Stimulated activated CD8-positive, alpha-beta memory T cell treated with anti-CD3 and anti-CD28 coated beads, Interleukin-15, amount 100 ng/mL, for 24 hours (primary cell): ENCODE measurements at regions not wholly inside any gene's neighbourhood (a gene's known extent, or its start where the extent isn't known, plus 50 kb on each side); places are given as distances from the start of the nearest gene placed in this dataset.

Source experiments
- DNase-seq: peaks from one replicate; pipeline ENCODE4 v3.0.0-alpha.2; 2020; ENCODE audit warnings: low read depth

DNA sequence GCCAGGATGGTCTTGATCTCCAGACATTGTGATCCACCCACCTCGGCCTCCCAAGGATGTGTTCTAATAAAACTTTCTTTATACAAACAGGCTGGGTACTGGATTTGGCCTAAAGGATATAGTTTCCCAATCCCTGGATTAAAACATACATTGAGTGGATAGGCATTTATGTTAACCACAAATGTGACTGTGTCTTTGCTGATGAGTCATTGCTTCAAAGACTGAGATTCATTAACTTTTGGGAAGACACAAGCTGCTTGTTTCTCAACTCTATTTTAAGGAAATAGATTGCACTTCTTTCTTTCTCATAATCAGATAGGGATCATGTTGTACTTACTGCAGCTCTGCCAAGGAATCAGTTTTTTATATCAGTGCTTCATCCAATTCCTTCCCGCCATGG is 131.3 kb upstream of the AGA start:
- no peak for DNase-seq

DNA sequence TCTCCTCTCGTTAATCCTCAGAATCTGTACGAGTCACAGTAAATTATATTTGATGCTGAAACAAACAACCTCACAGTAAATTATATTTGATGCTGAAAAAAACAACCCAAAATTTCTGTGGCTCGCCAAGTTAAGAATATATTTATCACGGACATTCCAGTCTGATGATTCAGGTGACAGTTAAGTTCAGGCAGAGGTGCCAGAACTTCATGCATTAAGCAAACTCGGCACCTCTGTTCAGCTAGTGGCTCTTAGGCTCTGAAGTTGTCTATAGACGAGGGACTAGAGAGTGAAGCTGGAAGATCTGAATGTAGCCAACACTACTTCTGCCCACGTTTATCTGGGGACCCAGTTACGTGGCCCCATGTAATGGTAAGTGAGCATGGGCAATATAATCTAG is 132.2 kb upstream of the AGA start:
- no peak for DNase-seq

DNA sequence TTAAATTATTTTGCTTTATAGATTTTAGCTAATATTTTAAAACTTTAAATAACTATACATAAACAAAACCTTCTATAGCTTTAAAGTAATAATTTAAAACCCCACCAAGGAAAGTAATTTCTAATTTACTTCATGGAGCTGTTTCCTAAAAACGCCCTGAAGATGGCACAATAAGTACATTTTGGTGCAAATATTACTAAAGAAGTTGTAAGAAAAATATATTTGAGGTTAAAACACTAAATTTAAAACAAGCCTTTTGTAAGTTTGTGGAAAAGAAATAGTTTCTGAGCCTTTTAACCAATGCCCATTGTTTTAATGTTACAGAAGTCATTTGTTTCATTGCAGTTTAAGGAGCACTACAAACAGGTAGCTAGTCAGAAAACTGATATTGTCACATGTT is 137.4 kb upstream of the AGA start:
- DNase-seq = no peak

DNA sequence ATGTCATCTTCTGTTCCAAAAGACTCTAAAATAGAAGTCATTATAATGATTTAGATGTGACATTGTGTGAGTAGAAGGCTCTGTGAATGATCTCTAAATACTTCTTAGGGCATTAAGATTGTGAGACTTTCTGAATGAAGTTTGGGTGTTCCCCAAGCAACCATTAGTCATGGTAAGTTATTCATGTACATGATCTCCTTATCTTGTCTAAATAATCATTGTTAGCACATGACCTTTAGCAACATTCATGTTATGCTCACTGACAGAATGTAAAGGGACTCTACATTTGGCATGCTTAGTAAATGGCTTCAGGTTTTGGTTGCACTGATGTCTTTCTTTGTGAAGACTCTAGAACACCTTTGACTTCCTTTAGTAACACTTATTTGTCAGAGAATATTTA is 140.8 kb upstream of the AGA start:
- no peak for DNase-seq

DNA sequence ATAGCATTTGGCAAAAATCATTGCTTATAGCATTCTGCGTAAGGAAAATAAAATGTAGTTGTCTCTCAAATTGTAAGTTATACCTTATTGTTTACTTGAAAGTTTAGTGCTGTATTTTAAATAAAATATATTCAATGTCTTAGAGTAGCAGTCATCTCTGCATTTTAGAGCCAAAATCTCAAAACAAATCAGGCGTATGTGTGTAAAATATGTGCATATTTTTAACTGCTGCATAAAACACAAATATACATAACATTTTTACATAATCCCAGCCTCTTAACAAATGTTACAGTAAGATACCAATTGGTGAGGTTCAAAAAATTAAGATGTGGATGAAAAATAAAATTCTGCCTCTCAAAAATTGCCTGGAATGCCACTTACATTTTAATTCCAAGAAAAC is 145.8 kb upstream of the AGA start:
- DNase-seq = no peak

DNA sequence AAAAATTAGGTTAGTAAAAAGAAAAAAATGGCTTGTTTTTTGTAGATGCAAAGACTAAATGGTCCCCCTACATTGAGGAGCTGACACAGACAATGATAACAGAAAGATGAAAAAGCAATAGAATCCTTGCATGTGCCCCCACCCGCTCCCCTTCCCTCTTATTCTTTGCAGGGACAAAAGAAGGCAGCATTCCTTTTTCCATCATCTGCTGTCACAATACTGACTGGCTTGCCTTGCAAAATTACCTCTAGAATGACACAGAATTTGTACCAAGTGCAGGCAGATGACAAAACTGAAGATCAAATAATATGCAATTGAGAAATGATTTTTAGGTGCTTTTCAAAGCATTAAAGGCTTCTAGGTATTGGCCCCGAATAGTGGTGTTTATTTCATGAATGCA is 153.1 kb upstream of the AGA start:
- no peak for DNase-seq

DNA sequence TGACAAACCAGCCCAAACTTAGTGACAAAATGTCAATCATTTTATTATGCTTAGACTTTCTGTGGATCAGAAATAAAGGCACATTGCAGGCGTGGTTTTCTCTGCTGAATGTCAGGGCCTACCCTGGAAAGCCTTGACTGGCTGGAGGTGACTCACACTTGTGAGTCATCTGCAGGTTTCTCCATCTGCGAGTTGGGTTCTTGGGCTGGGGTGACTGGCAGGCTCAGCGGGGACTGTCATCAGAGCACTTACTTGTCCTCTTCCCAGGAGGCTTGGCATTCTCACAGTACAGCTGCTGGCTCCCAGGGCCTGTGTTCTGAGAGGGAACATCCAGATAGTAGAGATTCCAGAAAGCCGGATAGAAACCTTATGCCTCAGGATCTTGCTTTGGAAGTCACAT is 153.8 kb upstream of the AGA start:
- DNase-seq = no peak

DNA sequence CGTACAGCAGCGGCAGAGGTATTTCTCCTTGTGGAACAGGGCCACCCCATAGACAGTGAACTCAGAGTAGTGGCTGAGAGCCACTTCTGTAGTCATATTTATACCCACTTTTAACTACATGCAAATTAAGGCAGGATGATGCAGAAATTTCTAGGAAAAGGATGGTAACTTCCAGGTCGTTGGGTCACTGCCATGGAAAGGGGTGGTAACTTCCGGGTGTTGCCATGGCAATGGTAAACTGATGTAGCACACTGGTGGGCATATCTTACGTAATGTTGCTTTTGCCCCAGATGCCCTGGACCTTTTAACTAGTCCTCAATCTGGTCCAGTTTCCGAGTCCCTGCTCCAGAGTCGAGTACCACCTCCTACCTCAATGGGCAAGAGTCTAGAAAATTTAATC is 154.8 kb upstream of the AGA start:
- DNase-seq = no peak

DNA sequence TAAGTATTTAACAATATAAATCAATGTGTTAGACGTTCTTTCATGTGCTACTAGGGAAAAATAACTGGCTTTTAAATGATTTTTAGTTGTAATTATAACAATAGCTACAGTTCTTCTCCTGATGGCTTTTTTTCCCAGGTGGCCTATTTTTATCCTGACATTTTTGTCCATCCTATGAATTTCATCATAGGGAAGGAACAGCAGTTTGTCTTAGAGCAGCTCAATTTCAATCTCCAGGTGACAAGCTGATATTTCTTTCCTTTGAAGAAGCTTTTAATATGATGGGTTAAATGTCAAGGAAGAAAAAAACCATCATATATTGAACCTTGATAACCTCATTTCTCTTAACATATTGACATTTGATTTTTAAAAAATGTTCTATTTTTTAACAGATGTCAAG is 163.0 kb upstream of the AGA start:
- no peak for DNase-seq

DNA sequence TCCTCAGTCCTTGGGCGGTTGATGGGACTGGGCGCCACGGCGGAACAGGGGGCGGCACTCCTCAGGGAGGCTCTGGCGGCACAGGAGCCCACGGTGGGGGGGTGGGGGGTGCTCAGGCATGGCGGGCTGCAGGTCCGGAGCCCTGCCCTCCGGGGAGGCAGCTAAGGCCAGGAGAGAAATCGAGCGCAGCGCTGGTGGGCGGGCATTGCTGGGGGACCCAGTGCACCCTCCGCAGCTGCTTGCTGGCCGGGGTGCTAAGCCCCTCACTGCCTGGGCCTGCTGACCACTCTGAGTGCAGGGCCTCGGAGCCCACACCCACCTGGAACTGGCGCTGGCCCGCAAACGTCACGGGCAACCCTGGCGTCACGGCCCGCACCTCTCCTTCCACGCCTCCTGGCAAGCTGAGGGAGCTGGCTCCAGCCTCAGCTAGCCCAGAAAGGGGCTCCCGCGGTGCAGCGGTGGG is 164.9 kb upstream of the AGA start:
- DNase-seq = no peak

DNA sequence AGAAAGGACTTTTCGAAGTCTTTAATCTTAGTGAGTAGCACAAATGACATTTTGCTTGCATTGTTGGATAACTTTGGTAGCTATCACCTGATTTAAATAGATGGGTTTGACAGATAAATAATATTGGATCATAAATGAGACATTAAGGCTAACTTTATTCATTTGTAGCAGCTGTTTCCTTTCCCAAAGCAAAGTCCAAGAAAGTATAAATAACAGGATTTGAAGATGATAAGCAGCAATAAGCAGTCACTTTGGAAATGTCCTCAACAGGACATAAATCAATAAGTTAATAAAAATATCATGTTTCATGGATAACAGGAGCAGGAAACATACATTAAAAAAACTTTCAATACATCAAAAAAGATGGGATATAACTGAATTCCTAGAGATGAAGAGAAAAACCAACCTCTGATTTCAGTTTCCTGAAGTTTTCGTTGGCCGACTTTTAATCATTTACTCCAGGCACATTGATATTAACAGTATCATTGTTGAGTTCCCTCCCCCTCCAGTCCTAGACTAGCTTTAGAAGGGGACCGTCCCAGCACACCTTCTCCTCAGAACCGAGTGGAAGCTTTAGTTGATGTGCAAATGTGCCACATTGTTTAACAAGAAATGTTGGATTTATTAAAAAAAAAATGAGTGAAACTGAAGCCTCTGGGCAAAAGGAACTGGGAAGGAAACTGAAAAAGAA is 169.9 kb upstream of the AGA start:
- DNase-seq = no peak

DNA sequence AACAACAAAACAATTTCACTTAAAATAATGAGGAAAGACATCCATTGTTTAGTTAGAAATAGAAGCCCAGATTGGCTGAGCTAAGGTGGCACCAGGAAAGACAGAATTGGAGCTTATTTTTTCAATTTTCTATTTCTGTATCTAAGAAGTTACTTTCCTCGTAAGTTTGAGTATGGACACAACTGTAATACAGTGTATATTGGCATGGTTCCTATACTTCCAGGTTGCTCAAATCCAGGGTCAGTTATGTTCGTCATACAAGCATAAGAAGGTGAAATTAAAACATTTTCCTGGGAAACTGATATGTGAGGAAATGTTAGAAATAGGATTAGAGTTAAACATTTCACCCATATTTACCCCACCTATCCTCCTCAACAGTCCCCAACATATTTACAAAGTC is 170.4 kb upstream of the AGA start:
- no peak for DNase-seq

DNA sequence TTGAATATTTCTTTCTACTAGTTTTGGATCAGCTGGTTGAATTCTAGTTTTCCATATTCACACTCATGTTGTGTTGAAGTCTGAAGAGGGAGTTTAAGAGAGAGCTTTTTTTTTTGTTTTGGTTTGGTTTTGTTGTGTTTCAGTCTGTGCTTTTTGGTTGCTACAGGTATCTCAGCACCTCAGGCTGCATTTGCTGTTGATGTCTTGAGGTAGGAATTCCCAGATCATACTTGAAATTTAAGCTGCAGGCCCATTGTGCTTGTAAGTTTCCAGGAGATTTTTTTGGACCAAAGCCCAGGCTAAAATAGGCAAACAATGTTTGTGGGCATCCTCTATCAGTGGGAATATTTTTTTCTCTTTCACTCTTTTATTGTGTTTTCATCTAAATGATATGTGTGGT is 190.2 kb upstream of the AGA start:
- no peak for DNase-seq

DNA sequence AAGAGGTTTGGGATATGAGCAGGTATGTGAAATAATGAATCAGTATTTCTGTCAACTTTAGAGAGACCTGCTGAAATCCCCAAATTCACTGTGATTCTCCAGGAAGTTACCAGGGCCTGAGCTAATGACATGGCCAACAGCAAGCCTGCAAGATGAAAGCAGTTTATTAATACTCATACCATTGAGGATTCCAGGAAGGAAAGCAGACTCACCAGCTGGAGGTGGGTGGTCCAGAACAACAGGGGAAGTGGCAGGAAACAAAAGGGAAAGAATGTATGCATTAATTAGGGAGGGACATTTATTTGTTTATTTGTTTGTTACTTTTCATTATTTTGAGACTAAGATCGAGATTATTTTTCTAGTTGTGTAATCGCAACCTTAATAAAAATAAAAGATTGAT is 196.6 kb upstream of the AGA start:
- DNase-seq = no peak

DNA sequence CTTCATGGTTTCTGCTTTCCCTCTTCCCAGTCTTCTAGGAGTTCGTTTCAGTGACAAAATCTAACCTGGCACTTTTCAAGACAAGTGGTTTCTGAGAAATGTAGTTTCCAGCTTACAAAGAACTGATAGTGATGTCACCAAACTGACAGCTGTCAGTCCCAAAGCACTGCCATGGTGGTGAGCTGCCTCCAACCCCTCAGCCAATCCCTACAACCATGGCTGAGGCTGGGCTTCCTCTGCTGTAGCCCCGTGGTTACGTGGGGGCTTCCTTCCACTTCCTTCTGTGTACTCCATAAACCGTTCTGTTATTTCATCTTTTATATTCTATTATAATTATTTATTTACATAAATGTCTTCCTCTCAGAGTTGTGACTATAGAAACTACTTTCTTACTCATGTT is 198.6 kb upstream of the AGA start:
- DNase-seq = no peak

DNA sequence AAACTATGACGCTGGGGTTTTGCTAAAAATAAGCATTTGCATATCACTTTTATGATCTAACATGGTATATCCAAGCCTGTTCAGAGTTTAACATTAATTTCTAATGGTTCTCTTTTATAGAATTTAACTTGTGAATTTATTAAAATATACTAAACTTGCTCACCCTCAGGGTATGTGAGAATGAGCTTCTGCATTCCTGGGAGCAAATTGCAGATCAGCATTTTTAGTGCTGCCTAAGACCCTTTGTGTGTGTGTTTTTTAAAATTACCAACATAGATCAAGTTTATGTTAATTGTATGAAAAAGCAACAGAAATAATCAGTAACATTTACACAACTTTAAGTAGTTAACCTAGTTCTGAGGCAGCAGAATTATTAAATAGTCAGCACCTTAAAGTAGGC is 218.0 kb upstream of the AGA start:
- no peak for DNase-seq

DNA sequence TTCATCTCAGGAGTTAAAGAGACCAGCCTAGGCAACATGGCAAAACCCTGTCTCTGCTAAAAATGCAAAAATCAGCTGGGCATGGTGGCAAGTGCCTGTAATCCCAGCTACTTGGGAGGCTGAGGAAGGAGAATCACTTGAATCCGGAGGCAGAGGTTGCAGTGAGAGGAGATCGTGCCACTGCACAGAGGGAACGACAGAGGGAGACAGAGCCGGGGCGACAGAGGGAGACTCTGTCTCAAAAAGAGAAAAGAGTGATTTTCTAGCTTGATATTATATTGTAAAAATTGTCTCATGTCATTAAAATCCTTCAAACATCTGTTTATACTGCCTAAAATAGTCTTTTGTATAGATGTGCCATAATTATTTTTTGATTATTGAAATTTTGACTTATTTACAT is 225.4 kb upstream of the AGA start:
- DNase-seq = no peak

DNA sequence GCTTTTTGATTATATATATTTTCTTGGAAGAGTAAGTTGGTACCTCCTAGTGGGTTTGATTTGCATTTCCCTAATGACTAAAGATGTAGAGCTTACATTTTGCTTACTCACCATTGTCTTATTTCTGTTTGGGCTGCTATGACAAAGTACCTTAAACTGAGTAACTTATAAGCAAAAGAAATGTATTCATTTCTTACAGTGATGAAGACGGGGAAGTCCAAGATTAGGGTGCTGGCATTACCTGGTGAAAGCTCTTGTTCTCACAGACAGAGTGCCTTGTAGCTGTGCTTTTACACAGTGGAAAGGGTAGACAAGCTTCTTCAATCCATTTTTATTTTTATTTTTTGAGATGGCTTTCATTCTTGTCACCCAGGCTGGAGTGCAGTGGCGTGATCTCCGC is 229.2 kb upstream of the AGA start:
- DNase-seq = no peak

DNA sequence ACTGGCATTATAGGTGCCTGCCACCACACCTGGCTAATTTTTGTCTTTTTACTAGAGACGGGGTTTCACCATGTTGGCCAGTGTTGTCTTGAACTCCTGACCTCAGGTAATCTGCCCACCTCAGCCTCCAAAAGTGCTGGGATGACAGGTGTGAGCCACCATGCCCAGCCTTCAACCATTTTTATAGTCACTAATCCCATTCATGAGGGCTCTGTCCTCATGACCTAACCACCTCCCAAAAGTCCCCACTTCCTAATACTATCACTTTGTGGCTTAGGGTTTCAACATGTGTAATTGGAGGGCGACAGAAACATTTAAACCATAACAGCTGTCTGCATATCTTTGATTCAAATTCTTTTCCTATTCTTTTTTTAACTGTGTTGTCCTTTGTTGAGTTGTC is 229.6 kb upstream of the AGA start:
- no peak for DNase-seq

DNA sequence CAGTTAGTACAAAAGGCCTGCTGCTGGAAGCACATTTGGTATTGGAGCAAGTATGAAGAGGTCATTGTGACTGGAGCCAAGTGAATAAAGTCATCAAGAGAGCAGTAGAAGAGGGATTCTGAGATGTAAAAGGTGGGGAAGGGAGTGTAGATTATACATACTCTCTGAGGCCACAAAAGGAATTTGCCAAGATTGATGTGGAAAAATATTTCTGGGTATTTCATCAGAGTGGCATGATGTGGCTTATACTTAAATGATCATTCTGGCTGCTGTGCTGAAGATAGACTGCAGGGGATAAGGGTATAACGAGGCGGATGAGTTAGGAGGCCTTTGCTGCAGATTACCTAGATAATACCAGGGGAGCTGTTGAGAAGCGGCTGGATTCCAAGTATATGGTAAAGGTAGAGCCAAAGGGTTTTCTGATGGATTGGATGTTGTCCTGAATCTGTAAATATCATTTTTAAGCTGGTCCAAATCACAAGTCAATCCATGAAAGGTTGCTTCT is 231.8 kb upstream of the AGA start:
- no peak for DNase-seq

DNA sequence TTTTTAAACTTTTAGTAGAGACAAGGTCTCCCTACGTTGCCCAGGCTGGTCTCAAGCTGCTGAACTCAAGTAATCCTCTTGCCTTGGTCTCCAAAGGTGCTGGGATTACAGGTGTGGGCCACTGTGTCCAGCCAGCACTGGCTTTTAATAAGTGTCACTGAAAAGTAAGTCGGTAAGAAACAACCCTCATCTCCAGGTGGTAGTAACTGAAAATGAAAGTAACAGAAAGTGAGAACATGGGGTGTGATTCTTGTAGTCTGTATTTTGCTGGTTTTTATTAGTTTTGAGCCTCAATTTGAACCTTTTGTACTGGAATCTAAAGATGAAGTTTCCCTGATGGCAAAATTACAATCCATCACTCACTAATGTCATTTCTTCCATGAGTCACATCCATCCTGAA is 238.1 kb upstream of the AGA start:
- DNase-seq = no peak

DNA sequence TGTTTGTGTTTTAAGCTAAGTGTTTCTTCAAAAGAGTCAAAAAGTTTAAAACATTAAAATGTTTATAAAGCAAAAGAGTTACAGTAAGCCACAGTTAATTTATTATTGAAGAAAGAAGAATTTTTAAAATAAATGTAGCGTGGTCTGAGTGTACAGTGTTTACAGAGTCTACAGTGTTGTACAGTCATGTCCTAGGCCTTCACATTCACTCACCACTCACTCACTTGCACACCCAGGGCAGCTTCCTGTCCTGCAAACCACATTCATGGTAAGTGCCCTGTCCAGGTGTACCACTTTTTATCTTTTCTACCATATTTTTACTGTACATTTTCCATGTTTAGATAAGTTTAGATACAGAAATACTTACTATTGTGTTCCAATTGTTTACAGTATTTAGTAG is 239.7 kb upstream of the AGA start:
- no peak for DNase-seq

DNA sequence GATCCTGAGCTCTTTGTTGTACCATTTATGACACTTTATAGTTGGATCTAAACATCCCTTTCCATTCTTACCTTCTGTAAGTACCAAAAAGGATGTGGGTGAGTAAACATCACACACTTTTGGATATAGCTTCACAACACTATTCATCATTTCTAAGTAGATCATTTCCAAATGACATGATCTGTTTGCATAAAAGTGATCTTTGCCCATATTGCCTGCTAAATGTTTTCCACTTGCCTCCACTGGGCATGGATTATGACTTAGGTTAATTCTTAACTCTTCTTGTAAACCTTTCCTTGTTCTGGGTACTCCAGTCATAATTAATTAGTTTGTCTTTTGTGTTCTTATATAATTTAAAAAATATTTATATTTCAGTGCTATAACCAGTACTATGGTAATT is 244.9 kb upstream of the AGA start:
- no peak for DNase-seq

DNA sequence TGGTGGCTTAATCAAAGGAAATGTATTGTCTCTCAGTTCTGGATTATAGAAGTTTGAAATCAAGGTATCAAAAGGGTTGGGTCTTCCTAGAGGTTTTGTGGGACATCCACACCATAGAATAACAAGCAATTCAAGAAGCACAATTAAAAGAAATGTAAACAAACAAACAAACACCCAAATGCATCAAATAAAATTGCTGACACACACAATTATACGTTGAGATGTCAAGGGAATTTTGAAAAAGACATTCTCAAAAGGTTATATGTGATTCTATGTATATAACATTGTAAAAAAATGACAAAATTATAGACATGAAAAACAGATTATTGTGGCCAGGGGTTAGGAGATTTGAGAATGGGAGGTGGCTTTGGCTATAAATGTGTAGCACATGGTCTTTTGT is 250.7 kb upstream of the AGA start:
- DNase-seq = no peak
